ENCODE measurements at regions not wholly inside any gene's neighbourhood (a gene's known extent, or its start where the extent isn't known, plus 50 kb on each side); places are given as distances from the start of the nearest gene placed in this dataset.

DNA sequence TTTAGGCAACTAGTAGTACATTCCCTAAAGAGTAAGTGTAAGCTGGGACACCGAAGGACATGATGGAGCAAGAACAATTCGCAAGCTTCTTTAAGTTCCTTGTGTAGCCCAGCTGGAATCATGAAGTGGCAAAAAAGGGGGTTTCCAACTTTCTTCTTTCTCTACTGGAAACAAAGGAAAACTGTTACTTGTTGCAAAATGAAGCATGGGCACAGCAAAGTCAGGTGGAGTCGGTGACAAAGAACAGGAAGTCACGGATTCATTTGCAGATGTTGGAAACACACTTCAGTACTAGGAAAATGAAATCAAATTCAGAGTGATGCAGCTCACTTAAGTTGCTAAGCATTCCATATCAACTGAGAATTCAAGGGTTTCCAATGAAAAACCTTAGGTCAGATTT, 706.9 kb upstream of the STXBP6 start:
- no peak for DNase-seq (ENCODE audit: low spot score)

DNA sequence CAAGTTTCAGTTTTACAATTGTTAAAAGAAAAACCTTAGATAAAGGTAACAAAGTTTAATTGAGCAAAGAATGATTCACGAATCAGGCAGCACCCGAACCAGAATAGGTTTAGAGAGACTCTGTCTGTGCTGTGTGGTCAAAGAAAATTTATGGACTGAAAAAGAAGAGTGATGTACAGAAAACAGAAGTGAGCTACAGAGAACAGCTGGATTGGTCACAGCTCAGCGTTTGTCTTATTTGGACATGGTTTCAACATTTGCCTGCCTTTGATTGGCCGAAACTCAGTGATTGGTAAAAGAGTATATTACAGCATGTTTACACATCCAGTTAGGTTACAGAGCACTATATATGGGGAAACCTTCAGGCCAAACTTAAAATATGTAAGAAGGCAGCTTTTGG, 703.2 kb upstream of the STXBP6 start:
- no peak for DNase-seq (ENCODE audit: low spot score)

DNA sequence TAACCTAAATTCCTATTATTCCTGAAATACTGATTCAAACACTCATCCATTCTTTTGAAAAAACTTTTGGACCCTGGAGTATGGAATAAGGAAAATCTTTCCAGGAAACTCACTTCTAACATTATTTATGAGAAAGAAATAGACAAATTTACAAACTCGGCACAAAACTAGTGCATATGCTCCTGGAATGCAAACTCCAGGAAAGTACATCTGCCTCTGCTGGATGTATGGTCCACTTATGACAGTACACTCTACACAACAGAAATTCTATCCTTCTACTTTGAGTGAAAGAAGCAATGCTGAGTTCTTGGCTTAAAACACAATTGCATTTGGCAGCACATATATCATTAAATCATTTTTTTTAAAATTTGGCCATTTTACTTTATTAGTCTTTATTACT, 700.5 kb upstream of the STXBP6 start:
- no peak for DNase-seq (ENCODE audit: low spot score)
